BLaER1 (cell line): ENCODE measurements at regions not wholly inside any gene's neighbourhood (a gene's known extent, or its start where the extent isn't known, plus 50 kb on each side); places are given as distances from the start of the nearest gene placed in this dataset.

Experiments
- H3K27ac ChIP-seq: shearing (Covaris generic); formaldehyde crosslinking; 2 replicates; pipeline ENCODE4 v1.8.1; 2022
- H3K27me3 ChIP-seq: shearing (Covaris generic); formaldehyde crosslinking; 2 replicates; pipeline ENCODE4 v1.8.1; 2022
- H3K36me3 ChIP-seq: shearing (Covaris generic); formaldehyde crosslinking; 2 replicates; pipeline ENCODE4 v1.8.1; 2022
- H3K4me1 ChIP-seq: shearing (Covaris generic); formaldehyde crosslinking; 2 replicates; pipeline ENCODE4 v1.8.1; 2022
- H3K4me2 ChIP-seq: shearing (Covaris generic); formaldehyde crosslinking; 2 replicates; pipeline ENCODE4 v1.8.1; 2022
- H3K4me3 ChIP-seq: shearing (Covaris generic); formaldehyde crosslinking; 2 replicates; pipeline ENCODE4 v1.8.1; 2022
- H3K9ac ChIP-seq: shearing (Covaris generic); formaldehyde crosslinking; 2 replicates; pipeline ENCODE4 v1.8.1; 2022
- H3K9me3 ChIP-seq: shearing (Covaris generic); formaldehyde crosslinking; 2 replicates; pipeline ENCODE4 v1.8.1; 2022
- H4K20me1 ChIP-seq: shearing (Covaris generic); formaldehyde crosslinking; 2 replicates; pipeline ENCODE4 v1.8.1; 2022
- Cebpa-rat ChIP-seq: shearing (Covaris generic); IDR thresholded peaks from 2 replicates; pipeline ENCODE4 v1.8.1; 2022

GRCh38 chr9:108727580-108728111, 128.1 kb downstream of the ACTL7B start:
- H3K27me3 ChIP-seq: no peaks in the 10 kb centered on the region

GRCh38 chr9:108724652-108725051, 131.1 kb downstream of the ACTL7B start:
- Histone ChIP-seq H3K4me2 (no peak overlapping the region), H3K4me1 (no peaks in the 10 kb centered on the region), H3K27ac (no peak overlapping the region), H4K20me1 (no peaks in the 10 kb centered on the region), H3K4me3 (no peak overlapping the region), H3K9me3 (no peaks in the 10 kb centered on the region), H3K27me3 (no peaks in the 10 kb centered on the region), H3K9ac (no peak overlapping the region), H3K36me3 (no peaks in the 10 kb centered on the region)
- no peak for TF ChIP-seq Cebpa-rat

More at GRCh38 chr9:108727580-108728111, 128.1 kb downstream of the ACTL7B start:
- H3K4me2 ChIP-seq: no peak overlapping the region
- H3K27ac ChIP-seq: no peak overlapping the region
- no peak overlapping the region for H3K9ac ChIP-seq
- H3K4me3 ChIP-seq: no peak overlapping the region
- H3K9me3 ChIP-seq: peaks cover 15% of the 10 kb centered on the region
- H4K20me1 ChIP-seq: no peaks in the 10 kb centered on the region
- no peak for TF ChIP-seq Cebpa-rat
- no peaks in the 10 kb centered on the region for H3K4me1 ChIP-seq
- H3K36me3 ChIP-seq: no peaks in the 10 kb centered on the region

GRCh38 chr9:108724122-108724521, 131.7 kb downstream of the ACTL7B start:
- Histone ChIP-seq H3K9me3 (no peaks in the 10 kb centered on the region), H3K36me3 (no peaks in the 10 kb centered on the region), H3K4me1 (no peaks in the 10 kb centered on the region), H3K4me3 (no peak overlapping the region), H3K27ac (no peak overlapping the region), H3K9ac (no peak overlapping the region), H3K4me2 (no peak overlapping the region), H3K27me3 (no peaks in the 10 kb centered on the region), H4K20me1 (no peaks in the 10 kb centered on the region)
- no peak for TF ChIP-seq Cebpa-rat

GRCh38 chr9:108722396-108722795, 133.4 kb downstream of the ACTL7B start:
- H3K27ac ChIP-seq: no peak overlapping the region
- no peak for TF ChIP-seq Cebpa-rat

GRCh38 chr9:108720191-108720642, 135.6 kb downstream of the ACTL7B start:
- Histone ChIP-seq H3K4me1 (no peaks in the 10 kb centered on the region), H3K9ac (no peak overlapping the region)

More at GRCh38 chr9:108722396-108722795, 133.4 kb downstream of the ACTL7B start:
- no peaks in the 10 kb centered on the region for H3K4me1 ChIP-seq
- H3K4me2 ChIP-seq: no peak overlapping the region
- no peaks in the 10 kb centered on the region for H3K27me3 ChIP-seq
- H3K4me3 ChIP-seq: no peak overlapping the region
- no peaks in the 10 kb centered on the region for H3K9me3 ChIP-seq
- H3K9ac ChIP-seq: no peak overlapping the region
- H4K20me1 ChIP-seq: no peaks in the 10 kb centered on the region
- H3K36me3 ChIP-seq: no peaks in the 10 kb centered on the region

GRCh38 chr9:108710424-108710823, 145.4 kb downstream of the ACTL7B start:
- Histone ChIP-seq H3K27me3 (no peaks in the 10 kb centered on the region), H4K20me1 (no peaks in the 10 kb centered on the region), H3K9ac (no peak overlapping the region), H3K4me1 (no peaks in the 10 kb centered on the region), H3K36me3 (no peaks in the 10 kb centered on the region), H3K4me3 (no peak overlapping the region), H3K4me2 (no peak overlapping the region), H3K27ac (no peak overlapping the region), H3K9me3 (0 out of 2 replicates have a peak, but pooled peaks cover 8% of the 10 kb centered on the region)
- no peak for TF ChIP-seq Cebpa-rat

More at GRCh38 chr9:108720191-108720642, 135.6 kb downstream of the ACTL7B start:
- Histone ChIP-seq H3K36me3 (no peaks in the 10 kb centered on the region), H3K4me3 (no peak overlapping the region), H3K27me3 (no peaks in the 10 kb centered on the region), H3K9me3 (peaks cover 5% of the 10 kb centered on the region; the same call in 1 of the 2 replicates), H3K4me2 (no peak overlapping the region), H4K20me1 (no peaks in the 10 kb centered on the region), H3K27ac (no peak overlapping the region)
- TF ChIP-seq Cebpa-rat: no peak

- Histone ChIP-seq H4K20me1 (no peaks in the 10 kb centered on the region), H3K4me2 (no peak overlapping the region), H3K36me3 (no peaks in the 10 kb centered on the region), H3K9me3 (0 out of 2 replicates have a peak, but pooled peaks cover 8% of the 10 kb centered on the region), H3K27ac (no peak overlapping the region), H3K27me3 (no peaks in the 10 kb centered on the region), H3K9ac (no peak overlapping the region), H3K4me1 (no peaks in the 10 kb centered on the region), H3K4me3 (no peak overlapping the region)
- no peak for TF ChIP-seq Cebpa-rat
These were observed 145.8 kb downstream of the ACTL7B start for GRCh38 chr9:108709997-108710396.

- Histone ChIP-seq H3K36me3 (no peaks in the 10 kb centered on the region), H3K27me3 (no peaks in the 10 kb centered on the region), H3K4me2 (no peak overlapping the region), H3K4me1 (no peaks in the 10 kb centered on the region), H3K27ac (no peak overlapping the region), H3K9me3 (0 out of 2 replicates have a peak, but pooled peaks cover 8% of the 10 kb centered on the region), H3K9ac (no peak overlapping the region), H3K4me3 (no peak overlapping the region), H4K20me1 (no peaks in the 10 kb centered on the region)
- no peak for TF ChIP-seq Cebpa-rat
These were observed 146.7 kb downstream of the ACTL7B start for GRCh38 chr9:108709126-108709525.

GRCh38 chr9:108708448-108708847, 147.3 kb downstream of the ACTL7B start:
- no peak for TF ChIP-seq Cebpa-rat
- no peak overlapping the region for H3K4me2 ChIP-seq
- H3K4me3 ChIP-seq: no peak overlapping the region
- H3K36me3 ChIP-seq: no peaks in the 10 kb centered on the region
- 0 out of 2 replicates have a peak, but pooled peaks cover 2% of the 10 kb centered on the region for H3K9me3 ChIP-seq
- H3K27ac ChIP-seq: no peak overlapping the region
- H3K4me1 ChIP-seq: no peaks in the 10 kb centered on the region
- H4K20me1 ChIP-seq: no peaks in the 10 kb centered on the region
- no peak overlapping the region for H3K9ac ChIP-seq
- no peaks in the 10 kb centered on the region for H3K27me3 ChIP-seq

- H3K9me3 ChIP-seq: no peaks in the 10 kb centered on the region
- TF ChIP-seq Cebpa-rat: no peak
These were observed 148.7 kb downstream of the ACTL7B start for GRCh38 chr9:108707120-108707519.

More at GRCh38 chr9:108707120-108707519, 148.7 kb downstream of the ACTL7B start:
- H3K4me1 ChIP-seq: no peaks in the 10 kb centered on the region
- no peaks in the 10 kb centered on the region for H4K20me1 ChIP-seq
- H3K27ac ChIP-seq: no peak overlapping the region
- no peak overlapping the region for H3K4me2 ChIP-seq
- H3K36me3 ChIP-seq: no peaks in the 10 kb centered on the region
- H3K4me3 ChIP-seq: no peak overlapping the region
- H3K9ac ChIP-seq: no peak overlapping the region
- H3K27me3 ChIP-seq: no peaks in the 10 kb centered on the region
